Glomerular visceral epithelial cell (primary cell): ENCODE measurements at regions not wholly inside any gene's neighbourhood (a gene's known extent, or its start where the extent isn't known, plus 50 kb on each side); places are given as distances from the start of the nearest gene placed in this dataset.

Experiments
- DNase-seq: peaks from one replicate; pipeline ENCODE4 v3.0.0-alpha.2; 2016; ENCODE audit errors: extremely low spot score

GRCh38 chr11:134535029-134536025 is 123.3 kb upstream of the B3GAT1 start:
- DNase-seq, result no peak

- no peak for DNase-seq
Measured at GRCh38 chr11:134533511-134533910, 121.5 kb upstream of the B3GAT1 start.

DNA sequence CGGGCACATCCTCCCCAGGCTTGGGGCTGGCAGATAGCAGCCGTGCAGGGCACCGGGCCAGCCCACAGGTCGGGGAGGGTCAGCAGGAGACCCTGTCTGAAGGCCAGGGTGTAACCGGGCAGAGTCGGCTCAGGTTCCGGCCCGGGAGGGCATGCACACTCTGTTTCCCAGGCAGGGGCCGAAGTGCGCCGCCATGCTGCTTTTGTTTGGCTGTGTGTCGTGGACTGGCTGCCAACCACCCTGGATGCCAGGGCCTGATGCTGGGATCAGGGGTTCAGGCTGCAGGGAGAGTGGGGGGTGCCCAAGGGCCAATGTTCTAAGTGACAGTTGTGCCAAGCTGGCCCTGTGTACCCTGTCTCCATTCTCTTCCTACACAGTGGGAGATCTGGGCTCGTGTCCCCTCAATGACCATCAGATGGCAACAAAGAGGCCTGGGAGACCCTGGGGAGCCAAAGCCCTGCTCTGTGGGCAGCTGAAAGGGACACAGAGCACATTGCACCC is 120.9 kb upstream of the B3GAT1 start:
- DNase-seq, result no peak

DNA sequence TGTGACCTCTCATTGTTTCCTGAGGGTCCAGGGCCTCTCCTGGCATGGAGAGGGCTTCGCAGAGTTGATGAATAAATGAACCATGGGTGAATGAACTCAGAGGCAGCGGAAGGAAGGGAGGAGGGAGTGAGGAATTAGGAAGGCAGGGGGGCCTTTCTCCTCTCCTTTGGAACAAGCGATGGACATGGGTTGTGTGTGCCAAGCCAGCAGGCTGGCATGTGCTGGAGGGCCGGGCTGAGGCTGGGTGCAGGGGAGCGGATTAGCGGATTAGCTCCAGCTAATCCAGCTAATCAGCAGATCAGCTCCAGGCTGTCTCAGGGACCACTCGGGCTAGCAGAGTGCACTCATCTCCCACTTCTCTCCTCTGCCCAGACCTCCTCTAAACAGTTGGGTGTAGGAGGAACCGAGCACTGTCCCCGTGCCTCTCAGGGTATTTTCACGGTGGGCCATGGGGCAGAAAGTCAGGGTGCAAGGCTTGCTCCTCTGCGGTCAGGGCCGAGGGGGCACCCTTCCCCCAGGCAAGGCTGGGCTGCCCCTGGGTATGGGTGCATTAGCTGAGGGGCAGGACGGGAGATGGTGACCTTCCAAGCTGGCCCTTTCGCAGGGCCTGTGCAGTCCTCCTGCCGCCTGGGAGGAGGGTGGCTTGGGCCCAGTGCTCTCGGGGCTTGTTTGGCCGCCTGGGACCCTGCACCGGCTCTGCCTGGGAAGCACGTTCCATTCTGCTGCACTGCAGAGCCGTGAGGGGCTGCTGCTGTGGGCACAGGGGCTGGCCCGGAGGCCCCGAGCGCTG is 120.3 kb upstream of the B3GAT1 start:
- no peak for DNase-seq

DNA sequence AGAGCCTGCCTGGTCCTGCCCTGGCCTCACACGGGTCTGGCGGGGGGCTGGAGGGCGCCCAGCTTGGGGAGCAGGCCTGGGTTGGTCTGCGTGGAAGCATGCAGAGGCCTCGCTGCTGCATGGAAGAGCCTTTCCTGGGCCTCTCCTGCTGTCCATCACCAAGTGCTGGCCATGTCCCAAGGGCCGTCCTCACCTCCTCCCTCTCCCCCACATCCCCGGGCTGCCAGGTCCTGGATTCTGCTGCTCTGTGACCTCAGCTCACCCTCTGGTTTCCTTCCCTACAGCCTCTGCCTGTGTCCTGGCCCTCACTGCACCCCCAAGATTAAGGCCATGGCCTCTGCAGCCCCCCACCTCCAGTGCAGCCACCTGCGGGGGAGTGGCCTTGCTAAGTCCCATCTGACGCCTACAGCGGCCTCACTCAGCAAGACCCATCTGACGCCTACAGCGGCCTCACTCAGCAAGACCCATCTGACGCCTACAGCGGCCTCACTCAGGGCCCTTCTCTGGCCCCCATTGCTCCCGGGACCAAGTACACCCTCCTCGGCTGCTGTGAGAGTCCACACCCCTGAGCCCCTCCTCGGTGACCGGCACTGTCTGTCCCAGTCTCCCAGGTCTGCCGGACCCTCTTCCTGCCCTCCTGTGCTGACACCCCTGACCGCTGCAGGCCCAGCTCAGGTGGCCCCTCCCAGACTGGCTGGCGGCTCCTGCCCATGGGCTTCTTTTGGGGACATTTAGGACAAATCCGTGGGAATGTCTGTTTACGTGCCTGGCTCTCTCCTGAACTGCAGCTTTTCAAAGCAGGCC is 119.5 kb upstream of the B3GAT1 start:
- DNase-seq, result no peak

DNA sequence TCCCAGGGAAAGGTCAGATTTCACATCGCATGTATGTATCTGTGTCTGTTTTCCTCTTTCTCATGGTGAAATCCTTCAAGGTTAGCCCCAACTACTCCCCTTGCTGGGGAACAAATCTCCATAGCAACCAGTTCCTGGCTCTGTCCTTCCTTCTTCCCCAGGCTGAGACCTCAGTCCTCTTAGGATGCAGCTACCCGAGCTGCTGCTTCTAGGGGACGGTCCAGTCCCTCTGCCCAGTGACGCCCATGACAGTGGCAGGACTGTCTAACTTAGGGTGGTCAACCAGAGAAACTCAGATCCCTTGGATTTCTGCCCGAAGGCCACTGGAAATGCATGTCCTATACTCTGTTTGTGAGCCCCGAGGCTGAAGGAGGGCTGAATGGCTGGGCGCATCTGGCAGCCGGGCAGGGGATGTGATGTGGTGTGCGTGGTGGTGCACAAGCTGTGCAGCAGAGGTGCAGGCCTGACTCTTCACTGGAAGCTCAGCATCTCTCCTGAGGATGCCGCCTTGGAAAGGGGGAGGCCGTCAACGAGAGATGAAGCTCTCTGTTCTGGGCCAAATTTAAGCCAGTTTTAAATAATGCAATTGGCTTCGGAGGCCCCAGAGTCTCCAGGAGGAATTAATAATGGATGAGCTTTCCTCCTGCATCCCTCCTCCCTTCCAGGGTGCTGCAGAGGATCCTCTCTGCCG is 118.7 kb upstream of the B3GAT1 start:
- DNase-seq, result no peak

DNA sequence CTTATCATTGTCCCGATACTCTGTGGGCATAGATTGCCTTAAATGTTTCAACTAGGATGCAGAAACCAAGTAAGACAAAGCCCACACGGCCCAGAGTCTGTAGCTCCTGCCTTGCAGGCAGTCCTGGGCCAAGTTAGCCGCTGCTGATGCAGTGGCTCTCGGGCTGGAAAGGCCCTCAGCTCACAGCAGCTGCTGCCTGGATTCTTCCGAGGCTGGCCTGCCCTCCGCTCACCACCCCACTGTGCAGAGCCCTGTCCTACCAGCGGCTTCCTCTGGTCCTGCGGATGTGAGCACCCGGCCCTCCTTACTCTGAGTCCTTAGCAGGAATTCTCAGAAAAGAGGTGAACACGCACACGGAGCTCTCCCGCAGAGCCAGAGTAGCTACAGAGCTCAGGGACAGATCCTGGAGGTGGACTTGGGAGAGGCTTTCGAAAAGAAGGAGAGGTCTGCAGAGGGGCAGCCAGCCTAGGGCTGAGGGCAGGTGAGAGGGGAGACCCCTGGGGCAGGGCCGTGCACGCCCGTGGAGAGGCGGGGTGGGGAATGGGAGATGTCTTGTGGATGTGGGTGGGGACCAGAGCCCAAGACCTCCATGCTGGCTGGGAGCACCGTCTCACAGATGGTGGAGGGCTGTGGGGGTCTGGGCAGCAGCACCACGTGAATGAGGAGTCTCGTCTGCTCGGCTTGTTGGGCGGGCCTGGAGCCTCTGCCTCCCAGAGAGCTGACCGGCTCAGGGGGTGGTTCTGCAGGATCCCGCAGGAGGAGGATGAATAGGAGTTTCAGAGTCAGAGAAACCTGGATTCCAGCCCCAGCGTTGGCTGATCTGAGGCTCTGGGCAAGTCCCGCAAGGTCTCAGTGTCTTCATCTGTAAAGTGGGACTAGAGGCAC is 117.4 kb upstream of the B3GAT1 start:
- DNase-seq, result no peak

- DNase-seq, result no peak
Measured at GRCh38 chr11:134528453-134528852, 116.4 kb upstream of the B3GAT1 start.

- no peak for DNase-seq
Measured at GRCh38 chr11:134527382-134528243, 115.6 kb upstream of the B3GAT1 start.

DNA sequence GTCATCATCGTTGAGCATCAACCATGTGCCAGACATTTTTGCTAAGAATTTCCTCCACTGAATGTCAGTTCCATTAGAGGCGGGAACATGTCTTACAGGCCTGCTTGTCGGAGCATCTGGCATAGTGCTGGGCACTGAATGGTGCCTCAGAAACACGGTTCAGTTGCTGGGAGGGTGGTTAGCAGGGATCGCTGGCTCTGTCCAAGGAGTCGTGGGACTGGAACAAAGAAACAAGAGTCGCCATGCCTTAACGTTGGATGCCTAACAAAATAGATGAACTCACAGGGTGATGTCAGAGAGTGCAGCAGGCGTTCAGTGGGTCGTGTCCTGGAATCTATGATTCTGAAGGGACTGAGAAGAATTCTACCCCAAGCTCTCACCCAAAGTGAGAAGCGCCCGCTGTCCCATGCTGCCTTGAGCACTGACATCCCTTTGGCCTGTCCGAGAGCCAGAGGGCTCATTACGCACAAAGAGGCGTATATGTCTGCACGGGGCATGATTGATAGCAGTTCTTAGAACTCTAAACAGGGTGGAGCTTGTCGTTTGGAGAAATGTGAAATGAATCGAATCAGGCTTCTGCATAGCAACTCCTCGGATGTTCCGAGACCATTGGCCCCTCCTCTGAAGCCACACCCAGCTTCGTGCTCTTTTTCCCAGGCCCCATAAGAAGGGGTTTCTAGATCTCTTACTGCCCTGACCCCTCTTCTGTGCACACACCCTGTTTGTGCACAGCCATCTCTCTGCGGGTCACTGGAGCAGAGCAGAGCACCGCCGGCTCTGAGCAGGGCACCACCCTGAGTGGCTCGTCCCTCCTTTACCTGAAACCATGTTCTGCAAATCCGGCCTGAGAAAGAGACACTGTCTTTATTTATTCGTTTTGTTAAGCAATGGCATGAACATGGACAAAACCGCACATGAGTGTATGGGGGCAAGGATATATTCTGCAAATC is 113.1 kb upstream of the B3GAT1 start:
- DNase-seq, result no peak

DNA sequence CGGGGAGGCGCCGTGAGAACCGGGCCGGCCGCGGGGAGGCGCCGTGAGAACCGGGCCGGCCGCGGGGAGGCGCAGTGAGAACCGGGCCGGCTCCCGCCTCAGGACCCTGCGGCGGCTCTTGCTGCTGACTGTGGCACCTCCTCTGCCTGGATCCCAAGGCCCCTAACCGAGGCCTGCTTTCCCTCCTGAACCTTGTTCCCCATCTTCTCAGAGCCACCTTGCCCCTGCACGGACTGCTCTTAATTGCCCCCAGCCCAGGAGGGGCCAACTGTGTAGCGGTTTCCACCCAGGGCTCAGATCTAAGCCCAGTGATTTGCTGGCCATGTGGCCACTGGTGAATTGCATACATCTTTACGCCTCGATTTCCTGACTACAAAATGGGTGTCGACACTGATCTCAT is 112.2 kb upstream of the B3GAT1 start:
- DNase-seq, result no peak

DNA sequence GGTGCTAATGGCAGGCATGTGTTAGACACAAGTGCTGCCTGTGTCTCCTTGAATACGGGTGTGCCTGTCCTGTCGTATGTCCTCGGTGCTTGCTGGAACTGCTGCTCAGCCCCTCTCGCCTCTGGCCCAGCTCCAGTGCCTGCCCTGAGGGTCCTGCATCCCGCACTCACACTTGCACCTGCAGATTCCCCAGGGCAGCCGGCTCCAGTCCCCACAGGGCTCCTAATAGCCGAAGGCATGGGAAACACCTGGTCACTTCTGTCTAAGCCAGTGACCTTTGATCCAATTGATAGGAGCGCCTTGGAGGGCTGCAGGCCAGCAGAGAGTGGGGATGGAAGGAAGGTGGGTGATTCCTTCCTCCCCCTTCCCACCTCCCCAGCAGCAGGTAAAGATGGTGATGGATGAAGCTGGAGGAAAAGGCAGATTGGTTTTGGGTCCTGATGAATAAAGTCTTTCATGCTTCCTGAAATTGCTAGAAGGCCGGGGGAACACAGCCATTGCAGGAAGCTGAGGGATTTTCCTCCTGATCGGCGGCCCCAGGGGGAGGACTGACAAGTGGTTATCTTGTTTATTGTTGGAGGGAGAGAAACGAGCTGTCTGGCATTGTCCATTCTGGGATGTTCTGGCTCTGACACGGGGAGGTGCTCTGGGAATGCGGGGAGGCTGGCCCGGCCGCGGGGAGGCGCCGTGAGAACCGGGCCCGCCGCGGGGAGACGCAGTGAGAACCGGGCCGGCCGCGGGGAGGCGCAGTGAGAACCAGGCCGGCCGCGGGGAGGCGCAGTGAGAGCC is 110.9 kb upstream of the B3GAT1 start:
- DNase-seq, result no peak

DNA sequence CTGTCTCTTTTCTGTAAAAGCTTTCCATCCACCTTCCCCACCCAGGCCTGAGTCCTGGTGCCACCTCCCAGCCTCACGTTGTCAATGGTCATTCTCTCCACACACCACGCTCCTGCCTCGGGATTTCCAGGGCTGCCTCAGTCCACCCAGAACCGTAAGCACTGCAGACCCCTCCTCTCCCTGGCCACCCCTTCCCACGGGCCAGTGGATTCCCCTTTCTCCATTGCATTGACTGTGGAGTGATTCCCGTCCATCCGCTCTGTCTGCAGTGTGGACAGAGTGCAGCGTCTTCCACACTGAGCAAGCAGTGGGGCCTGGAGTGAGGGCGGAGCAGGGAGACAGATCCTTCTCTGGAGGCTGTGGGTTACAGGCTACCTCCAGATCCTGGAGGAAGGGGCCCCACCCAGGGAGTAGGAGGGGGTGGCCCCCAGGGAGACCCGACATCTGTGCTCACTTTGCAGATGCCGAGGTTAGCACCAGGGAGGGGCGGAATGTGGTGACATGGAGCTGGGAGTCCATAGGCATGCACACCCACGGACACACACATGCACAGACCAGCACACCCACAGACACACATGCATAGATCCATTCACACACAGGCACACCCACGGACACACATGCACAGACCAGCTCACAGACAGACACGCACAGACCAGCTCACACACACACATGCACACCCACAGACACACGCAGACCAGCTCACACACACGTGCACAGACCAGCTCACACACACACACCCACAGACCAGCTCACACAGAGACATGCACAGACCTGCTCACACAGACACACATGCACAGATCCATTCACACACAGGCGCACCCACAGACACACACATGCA is 109.6 kb upstream of the B3GAT1 start:
- no peak for DNase-seq

DNA sequence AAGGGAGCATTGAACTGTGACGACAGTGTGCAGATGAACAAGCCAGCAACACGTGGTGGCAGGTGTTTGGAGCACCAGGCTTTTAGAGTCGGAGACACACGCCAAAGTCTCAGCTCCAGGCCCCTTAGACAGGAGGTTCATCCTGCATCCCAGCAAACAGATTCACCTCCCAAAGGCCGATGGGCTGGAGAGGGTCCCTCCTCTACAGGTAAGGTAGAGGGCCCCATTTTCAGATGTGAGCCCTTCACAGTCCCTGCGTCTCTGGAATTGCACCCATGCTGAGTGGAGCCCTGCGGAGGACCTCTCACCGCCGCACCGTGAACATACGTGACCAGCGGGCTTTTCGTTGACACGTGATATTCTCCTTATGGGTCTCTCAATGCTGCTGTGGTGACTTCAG is 109.0 kb upstream of the B3GAT1 start:
- no peak for DNase-seq

DNA sequence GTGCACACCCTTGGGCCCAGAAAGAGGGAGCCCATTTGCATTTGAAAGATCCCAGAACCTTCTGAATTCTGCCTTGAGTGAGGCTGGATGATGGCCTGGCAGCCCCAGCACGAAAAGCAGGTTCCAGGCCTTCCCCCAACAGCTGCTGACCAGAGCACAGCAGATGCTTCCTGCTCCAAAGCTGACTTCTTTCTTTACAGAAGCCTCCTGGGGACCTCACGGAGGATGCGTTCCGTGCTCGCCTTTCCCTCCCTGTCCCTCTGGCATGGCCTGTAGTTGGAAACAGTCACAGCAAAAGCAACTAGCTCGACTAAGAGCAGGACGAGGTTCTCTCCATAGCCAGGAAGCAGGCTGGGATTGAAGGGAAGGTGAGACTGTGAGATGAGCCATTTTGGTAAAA is 107.7 kb upstream of the B3GAT1 start:
- DNase-seq, result no peak

DNA sequence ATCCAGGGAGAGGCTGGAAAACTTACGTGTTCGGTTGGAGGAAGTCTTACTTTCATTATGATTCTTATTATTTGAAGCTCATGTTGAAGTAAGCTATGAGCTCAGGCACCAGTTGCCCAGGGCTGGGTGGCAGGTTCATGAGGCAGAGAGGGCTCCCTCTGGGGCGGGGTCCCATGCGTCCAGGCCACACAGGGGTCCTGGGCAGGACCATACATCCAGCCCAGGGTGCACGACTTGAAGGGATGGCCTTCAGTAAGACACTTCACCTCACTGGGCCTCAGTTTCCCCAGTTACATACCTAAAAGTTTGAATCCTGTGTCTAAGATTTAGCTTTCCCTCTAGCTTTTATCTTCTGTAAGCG is 107.3 kb upstream of the B3GAT1 start:
- no peak for DNase-seq
